ENCODE measurements at regions not wholly inside any gene's neighbourhood (a gene's known extent, or its start where the extent isn't known, plus 50 kb on each side); places are given as distances from the start of the nearest gene placed in this dataset.

DNA sequence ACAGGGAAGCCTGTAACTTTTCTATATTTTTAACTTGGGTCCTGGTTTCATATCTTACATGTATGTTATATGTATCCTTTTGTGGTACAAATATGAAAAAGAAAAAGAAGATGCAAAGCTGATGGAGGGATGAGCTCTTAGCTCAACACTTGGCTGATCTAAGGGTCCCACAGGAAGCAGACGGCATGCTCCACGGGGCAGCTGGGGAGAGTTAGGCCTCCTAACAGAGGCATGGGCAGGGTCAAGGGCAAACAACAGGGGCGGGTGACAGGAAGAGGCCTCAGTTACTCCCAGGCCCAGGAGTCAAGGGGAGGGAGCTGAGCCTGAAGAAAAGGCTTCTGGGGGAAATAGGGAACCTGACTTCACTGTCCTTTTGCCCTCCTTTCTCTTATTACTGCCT is 287.2 kb downstream of the ZSWIM6 start:
- Histone ChIP-seq H3K9me3 (ENCODE audit: low read length) (no peaks in the 10 kb centered on the region), H3K4me3 (ENCODE audit: low read length) (no peak overlapping the region), H3K27ac (ENCODE audit: low read depth, low read length) (no peak overlapping the region), H3K27me3 (ENCODE audit: insufficient read depth, low read length, poor library complexity, severe bottlenecking) (no peaks in the 10 kb centered on the region), H3K4me1 (ENCODE audit: insufficient read depth, low read length) (no peaks in the 10 kb centered on the region), H3K36me3 (ENCODE audit: insufficient read depth, low read length) (no peaks in the 10 kb centered on the region)
- CTCF ChIA-PET, result no interaction called here
- Mint-ChIP-seq H3K9me3 (no peaks in the 10 kb centered on the region), H3K36me3 (no peaks in the 10 kb centered on the region), H3K27me3 (peaks cover 18 to 35% of the 10 kb centered on the region in 2 donors), H3K4me3 (no peak overlapping the region), H3K4me1 (no peaks in the 10 kb centered on the region), H3K27ac (no peak overlapping the region)
- POLR2A ChIA-PET, result no interaction called here
- no peak for DNase-seq

DNA sequence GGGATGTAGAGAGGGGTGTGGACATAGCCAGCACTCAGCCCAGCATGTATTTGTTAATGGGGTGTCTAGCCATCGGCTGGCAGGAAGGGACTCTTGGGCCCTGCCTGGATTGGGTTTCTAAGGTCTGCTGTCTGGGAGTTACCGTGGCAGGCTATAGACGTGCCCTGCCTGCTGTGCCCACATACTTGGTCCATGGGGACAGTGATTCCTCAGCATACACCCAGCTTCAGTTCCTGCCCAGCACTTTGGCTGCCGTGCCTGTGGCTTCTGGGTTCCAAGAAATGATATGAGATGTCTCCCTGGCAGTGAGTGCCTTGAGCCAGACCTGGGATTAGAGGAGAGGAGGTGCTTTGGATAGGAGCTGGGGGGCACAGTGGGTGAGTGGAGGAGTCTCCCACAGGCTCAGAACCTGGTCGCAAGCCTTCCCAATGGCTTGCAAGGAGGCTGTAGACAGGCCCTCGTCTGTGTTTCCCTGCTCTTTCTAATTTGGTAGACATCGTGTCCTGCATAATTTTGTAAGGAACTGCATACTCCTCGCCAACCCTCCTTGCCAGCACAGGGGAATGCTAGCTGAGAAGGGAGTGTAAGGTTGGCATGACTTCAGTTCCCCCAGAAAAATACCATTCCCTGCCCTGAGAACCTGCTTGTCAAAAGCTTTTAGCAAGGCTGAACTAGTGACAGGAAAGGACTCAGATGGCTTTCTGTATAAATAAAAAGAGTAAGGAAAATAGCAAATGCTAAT is 287.9 kb downstream of the ZSWIM6 start:
- no peak overlapping the region for H3K27ac ChIP-seq (ENCODE audit: low read depth, low read length)
- no peaks in the 10 kb centered on the region for H3K4me1 ChIP-seq (ENCODE audit: insufficient read depth, low read length)
- no peaks in the 10 kb centered on the region for H3K9me3 ChIP-seq (ENCODE audit: low read length)
- CTCF ChIA-PET, result no interaction called here
- H3K27ac Mint-ChIP-seq, result no peak overlapping the region
- H3K27me3 Mint-ChIP-seq, result peaks cover 20 to 41% of the 10 kb centered on the region in 2 donors
- H3K36me3 Mint-ChIP-seq, result no peaks in the 10 kb centered on the region
- peaks cover 5% of the 10 kb centered on the region for H3K27me3 ChIP-seq (ENCODE audit: insufficient read depth, low read length, poor library complexity, severe bottlenecking)
- no peak overlapping the region for H3K4me3 ChIP-seq (ENCODE audit: low read length)
- H3K9me3 Mint-ChIP-seq, result no peaks in the 10 kb centered on the region
- no peaks in the 10 kb centered on the region for H3K36me3 ChIP-seq (ENCODE audit: insufficient read depth, low read length)
- POLR2A ChIA-PET, result no interaction called here
- H3K4me3 Mint-ChIP-seq, result no peak overlapping the region
- DNase-seq, result no peak
- no peaks in the 10 kb centered on the region for H3K4me1 Mint-ChIP-seq

DNA sequence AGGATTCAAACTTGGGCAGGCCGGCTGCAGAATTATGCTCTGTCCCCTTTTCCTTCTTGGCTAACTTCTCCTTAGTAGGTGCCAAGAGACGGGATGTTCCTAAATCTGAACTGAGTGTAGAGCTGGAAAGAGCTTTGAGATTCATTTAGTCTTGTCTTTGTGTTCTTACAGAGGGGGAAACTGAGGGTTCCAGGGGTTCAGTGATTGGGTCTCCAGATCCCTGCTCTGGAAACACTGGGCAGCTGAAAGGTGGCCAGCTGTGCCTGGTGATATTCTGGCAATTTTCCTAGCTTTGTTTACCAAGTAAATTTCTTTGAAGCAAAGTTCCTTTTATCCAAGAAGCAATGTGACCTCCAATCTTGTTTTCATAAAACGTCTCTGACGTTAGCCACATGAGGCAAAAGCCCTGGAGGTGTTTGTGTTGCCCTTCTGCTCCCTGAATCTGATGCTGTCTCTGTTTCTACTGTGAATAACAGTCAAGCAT is 288.7 kb downstream of the ZSWIM6 start:
- ChIA-PET POLR2A (no interaction called here), CTCF (no interaction called here)
- H3K4me1 ChIP-seq (ENCODE audit: insufficient read depth, low read length), result no peaks in the 10 kb centered on the region
- no peak for DNase-seq
- Mint-ChIP-seq H3K27ac (peak overlapping the region in 1 of 8 donors; percentile 20), H3K36me3 (no peaks in the 10 kb centered on the region), H3K27me3 (peaks cover 26 to 46% of the 10 kb centered on the region in 2 donors), H3K4me1 (no peaks in the 10 kb centered on the region), H3K4me3 (no peak overlapping the region), H3K9me3 (no peaks in the 10 kb centered on the region)
- H3K27me3 ChIP-seq (ENCODE audit: insufficient read depth, low read length, poor library complexity, severe bottlenecking), result peaks cover 9% of the 10 kb centered on the region
- H3K9me3 ChIP-seq (ENCODE audit: low read length), result no peaks in the 10 kb centered on the region
- H3K36me3 ChIP-seq (ENCODE audit: insufficient read depth, low read length), result no peaks in the 10 kb centered on the region
- no peak overlapping the region for H3K27ac ChIP-seq (ENCODE audit: low read depth, low read length)
- H3K4me3 ChIP-seq (ENCODE audit: low read length), result no peak overlapping the region

DNA sequence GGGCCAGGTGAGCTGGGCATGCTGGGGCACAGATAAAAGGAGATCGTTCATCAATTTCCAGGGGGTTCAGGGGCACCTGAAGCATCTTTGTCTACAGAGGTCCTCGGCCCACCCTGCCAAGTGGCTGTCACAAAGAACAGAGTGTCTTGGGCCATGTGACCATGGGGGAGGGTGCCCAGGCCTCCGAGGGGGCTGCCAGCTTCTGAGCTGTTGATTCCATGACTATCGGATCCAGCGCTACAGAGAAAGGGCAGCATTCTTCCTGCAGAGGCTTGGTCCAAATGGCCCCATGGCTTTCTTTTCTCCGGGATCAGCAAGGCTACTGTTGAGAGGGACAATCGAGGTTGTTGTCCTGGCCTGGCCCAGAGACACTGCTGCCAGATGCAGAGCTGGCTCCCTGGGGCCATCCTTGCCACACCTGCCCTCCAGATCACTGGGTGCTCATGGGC is 289.2 kb downstream of the ZSWIM6 start:
- DNase-seq, result no peak
- no peaks in the 10 kb centered on the region for H3K9me3 ChIP-seq (ENCODE audit: low read length)
- Mint-ChIP-seq H3K9me3 (no peaks in the 10 kb centered on the region), H3K4me1 (no peaks in the 10 kb centered on the region), H3K36me3 (no peaks in the 10 kb centered on the region), H3K27ac (peak overlapping the region in 1 of 8 donors; percentile 20), H3K27me3 (peaks cover 25 to 46% of the 10 kb centered on the region in 2 donors), H3K4me3 (no peak overlapping the region)
- POLR2A ChIA-PET, result no interaction called here
- CTCF ChIA-PET, result no interaction called here
- no peak overlapping the region for H3K27ac ChIP-seq (ENCODE audit: low read depth, low read length)
- H3K4me3 ChIP-seq (ENCODE audit: low read length), result no peak overlapping the region
- H3K27me3 ChIP-seq (ENCODE audit: insufficient read depth, low read length, poor library complexity, severe bottlenecking), result peaks cover 9% of the 10 kb centered on the region
- no peaks in the 10 kb centered on the region for H3K36me3 ChIP-seq (ENCODE audit: insufficient read depth, low read length)
- no peaks in the 10 kb centered on the region for H3K4me1 ChIP-seq (ENCODE audit: insufficient read depth, low read length)

DNA sequence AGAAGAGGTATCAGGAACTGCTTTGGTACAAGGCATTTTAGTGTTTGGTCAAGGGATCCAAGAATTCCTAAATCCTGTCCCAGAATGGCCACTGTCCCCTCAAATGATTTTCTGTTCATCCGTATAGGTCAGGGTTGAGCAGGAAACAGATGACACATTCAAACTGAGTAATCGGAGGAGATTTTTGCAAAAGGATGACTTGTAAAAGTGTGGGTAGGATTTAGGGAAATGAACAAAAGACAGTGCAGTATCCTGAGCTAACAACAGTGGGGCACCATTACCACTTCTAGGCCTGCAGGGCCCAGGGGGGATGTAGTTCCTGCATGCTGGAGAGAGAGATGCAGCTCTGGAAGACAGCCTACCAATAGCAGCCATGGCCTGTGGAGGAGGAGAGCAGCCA is 290.1 kb downstream of the ZSWIM6 start:
- peaks cover 31 to 53% of the 10 kb centered on the region in 2 donors for H3K27me3 Mint-ChIP-seq
- Histone ChIP-seq H3K27me3 (ENCODE audit: insufficient read depth, low read length, poor library complexity, severe bottlenecking) (peaks cover 13% of the 10 kb centered on the region), H3K9me3 (ENCODE audit: low read length) (no peaks in the 10 kb centered on the region), H3K4me1 (ENCODE audit: insufficient read depth, low read length) (peaks cover 5% of the 10 kb centered on the region), H3K4me3 (ENCODE audit: low read length) (no peak overlapping the region), H3K27ac (ENCODE audit: low read depth, low read length) (no peak overlapping the region), H3K36me3 (ENCODE audit: insufficient read depth, low read length) (no peaks in the 10 kb centered on the region)
- peaks cover 4 to 7% (median 5%) of the 10 kb centered on the region in 3 donors for H3K4me1 Mint-ChIP-seq
- no peaks in the 10 kb centered on the region for H3K9me3 Mint-ChIP-seq
- no peak for DNase-seq
- POLR2A ChIA-PET, result no interaction called here
- H3K27ac Mint-ChIP-seq, result no peak overlapping the region
- H3K4me3 Mint-ChIP-seq, result no peak overlapping the region
- H3K36me3 Mint-ChIP-seq, result no peaks in the 10 kb centered on the region
- CTCF ChIA-PET, result no interaction called here

DNA sequence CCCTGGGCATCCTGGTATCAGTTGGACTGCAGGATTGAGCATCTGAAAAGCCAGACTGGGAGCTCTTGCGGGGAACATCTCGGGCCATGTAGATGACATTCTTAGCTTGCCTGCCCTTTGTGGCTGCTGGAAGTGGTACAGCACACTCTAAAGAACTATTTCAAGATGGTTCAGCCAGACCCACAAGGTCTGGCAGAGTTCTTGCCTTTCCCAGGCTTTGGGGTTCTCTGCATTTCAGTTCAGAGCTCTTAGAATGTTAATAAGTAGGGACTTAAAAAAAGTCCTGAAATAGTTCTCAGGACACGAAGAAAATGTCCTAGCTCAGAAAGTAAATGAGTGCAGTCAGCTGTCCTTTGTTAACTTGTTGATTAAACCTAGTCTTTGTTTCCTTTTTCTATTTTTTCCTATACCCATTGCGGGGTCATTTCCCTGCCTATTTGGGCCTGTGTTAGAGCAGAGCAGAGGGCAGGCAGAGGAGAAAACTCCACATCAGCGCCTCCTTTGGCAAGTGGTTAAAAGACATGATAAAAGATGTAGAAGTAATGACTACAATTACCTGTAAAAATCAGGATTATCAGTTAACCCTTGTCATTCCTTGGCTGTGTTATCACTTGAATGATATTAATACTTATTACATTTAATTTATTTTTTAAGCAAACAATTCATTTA is 291.5 kb downstream of the ZSWIM6 start:
- H3K4me3 ChIP-seq (ENCODE audit: low read length), result no peak overlapping the region
- H3K9me3 ChIP-seq (ENCODE audit: low read length), result no peaks in the 10 kb centered on the region
- Mint-ChIP-seq H3K27ac (no peak overlapping the region), H3K4me1 (peaks cover 4 to 8% (median 8%) of the 10 kb centered on the region in 3 donors), H3K9me3 (peaks cover 0 to 1% (median 0%) of the 10 kb centered on the region in 5 donors), H3K36me3 (peaks cover 0 to 4% (median 0%) of the 10 kb centered on the region in 3 donors), H3K27me3 (peaks cover 28 to 60% of the 10 kb centered on the region in 2 donors), H3K4me3 (no peak overlapping the region)
- H3K36me3 ChIP-seq (ENCODE audit: insufficient read depth, low read length), result no peaks in the 10 kb centered on the region
- H3K27me3 ChIP-seq (ENCODE audit: insufficient read depth, low read length, poor library complexity, severe bottlenecking), result peaks cover 13% of the 10 kb centered on the region
- no peak overlapping the region for H3K27ac ChIP-seq (ENCODE audit: low read depth, low read length)
- ChIA-PET CTCF (no interaction called here), POLR2A (no interaction called here)
- H3K4me1 ChIP-seq (ENCODE audit: insufficient read depth, low read length), result peaks cover 5% of the 10 kb centered on the region
- DNase-seq, result no peak

DNA sequence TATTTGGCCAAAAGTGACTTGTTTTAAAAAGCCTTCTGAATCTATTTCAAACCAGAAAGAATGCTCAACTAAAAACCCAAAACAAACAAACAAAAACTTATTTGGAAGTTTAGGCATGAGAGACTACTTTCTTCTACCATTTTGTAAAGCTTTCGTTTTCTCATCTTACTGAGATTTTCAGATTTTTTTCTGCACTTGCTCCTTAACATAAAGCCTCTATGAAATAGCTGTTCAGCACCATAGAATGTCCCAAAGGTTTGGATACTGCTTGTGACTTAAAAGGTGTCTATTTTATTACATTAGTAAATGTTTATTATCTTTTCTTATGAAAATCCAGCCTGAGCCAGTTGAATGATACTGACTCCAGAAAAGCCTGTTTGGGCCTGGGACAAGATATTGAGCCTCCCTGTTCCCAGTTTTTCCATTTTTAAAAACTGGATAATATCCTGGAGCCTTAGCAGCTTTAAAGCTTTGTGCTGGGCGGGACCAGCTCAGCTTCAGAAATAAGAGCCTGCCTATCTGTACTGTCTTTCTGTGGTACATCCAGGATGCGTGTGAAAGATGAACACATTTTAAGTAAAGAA is 292.6 kb downstream of the ZSWIM6 start:
- Mint-ChIP-seq H3K4me1 (peaks cover 4 to 8% (median 8%) of the 10 kb centered on the region in 3 donors), H3K9me3 (peaks cover 0 to 1% (median 0%) of the 10 kb centered on the region in 5 donors), H3K4me3 (peak overlapping the region in 5 of 7 donors; percentile 33 to 50 (median 45)), H3K27me3 (peaks cover 32 to 62% of the 10 kb centered on the region in 2 donors), H3K27ac (no peak overlapping the region), H3K36me3 (peaks cover 0 to 4% (median 2%) of the 10 kb centered on the region in 3 donors)
- no peak for DNase-seq
- no peak overlapping the region for H3K4me3 ChIP-seq (ENCODE audit: low read length)
- no peaks in the 10 kb centered on the region for H3K36me3 ChIP-seq (ENCODE audit: insufficient read depth, low read length)
- no peaks in the 10 kb centered on the region for H3K9me3 ChIP-seq (ENCODE audit: low read length)
- ChIA-PET CTCF (no interaction called here), POLR2A (no interaction called here)
- H3K27me3 ChIP-seq (ENCODE audit: insufficient read depth, low read length, poor library complexity, severe bottlenecking), result peaks cover 13% of the 10 kb centered on the region
- H3K27ac ChIP-seq (ENCODE audit: low read depth, low read length), result no peak overlapping the region
- peaks cover 5% of the 10 kb centered on the region for H3K4me1 ChIP-seq (ENCODE audit: insufficient read depth, low read length)

DNA sequence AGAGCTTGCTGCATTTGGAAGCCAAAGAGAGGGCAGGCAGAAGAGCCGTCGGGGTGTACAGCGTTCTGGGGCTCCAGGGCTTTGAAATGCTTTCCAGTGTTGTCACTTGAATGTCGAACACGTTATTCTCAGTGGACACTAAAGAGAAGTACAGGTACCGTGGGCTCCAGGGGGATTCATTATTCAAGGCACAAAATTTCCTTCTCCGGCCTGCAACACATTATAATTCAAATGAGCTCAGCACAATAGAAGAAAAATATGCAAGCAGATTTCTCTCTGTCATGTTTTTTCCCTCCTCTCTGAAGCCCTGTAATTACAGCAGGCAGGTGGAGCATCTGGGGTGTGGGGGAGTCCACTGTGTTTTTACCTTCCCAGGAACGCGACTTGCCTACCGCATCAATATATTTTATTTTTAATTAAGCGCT is 293.1 kb downstream of the ZSWIM6 start:
- H3K4me3 ChIP-seq (ENCODE audit: low read length), result no peak overlapping the region
- no peak for DNase-seq
- H3K27me3 Mint-ChIP-seq, result peaks cover 33 to 63% of the 10 kb centered on the region in 2 donors
- H3K27me3 ChIP-seq (ENCODE audit: insufficient read depth, low read length, poor library complexity, severe bottlenecking), result peaks cover 13% of the 10 kb centered on the region
- ChIA-PET CTCF (no interaction called here), POLR2A (no interaction called here)
- no peaks in the 10 kb centered on the region for H3K36me3 ChIP-seq (ENCODE audit: insufficient read depth, low read length)
- peak overlapping the region in 6 of 7 donors; percentile 22 to 64 (median 40) for H3K4me3 Mint-ChIP-seq
- H3K9me3 ChIP-seq (ENCODE audit: low read length), result no peaks in the 10 kb centered on the region
- no peak overlapping the region for H3K27ac Mint-ChIP-seq
- peaks cover 0 to 4% (median 2%) of the 10 kb centered on the region in 5 donors for H3K9me3 Mint-ChIP-seq
- peaks cover 0 to 4% (median 2%) of the 10 kb centered on the region in 3 donors for H3K36me3 Mint-ChIP-seq
- H3K27ac ChIP-seq (ENCODE audit: low read depth, low read length), result no peak overlapping the region
- H3K4me1 Mint-ChIP-seq, result peaks cover 4 to 8% (median 8%) of the 10 kb centered on the region in 3 donors
- H3K4me1 ChIP-seq (ENCODE audit: insufficient read depth, low read length), result peaks cover 5% of the 10 kb centered on the region
